B cell (primary cell): ENCODE measurements at regions not wholly inside any gene's neighbourhood (a gene's known extent, or its start where the extent isn't known, plus 50 kb on each side); places are given as distances from the start of the nearest gene placed in this dataset.

Experiments
- CTCF ChIP-seq: fragments of 200-600 bp; IDR thresholded peaks from one replicate; pipeline ENCODE4 v1.8.0; 2022; ENCODE audit warnings: antibody characterized with exemption, mild to moderate bottlenecking
- EZH2 ChIP-seq: IDR thresholded peaks from 2 replicates; pipeline ENCODE4 v1.6.1; 2012; ENCODE audit warnings: borderline replicate concordance, low read depth, mild to moderate bottlenecking, moderate library complexity, low read length; ENCODE audit not compliant: insufficient read depth, poor library complexity, severe bottlenecking

DNA sequence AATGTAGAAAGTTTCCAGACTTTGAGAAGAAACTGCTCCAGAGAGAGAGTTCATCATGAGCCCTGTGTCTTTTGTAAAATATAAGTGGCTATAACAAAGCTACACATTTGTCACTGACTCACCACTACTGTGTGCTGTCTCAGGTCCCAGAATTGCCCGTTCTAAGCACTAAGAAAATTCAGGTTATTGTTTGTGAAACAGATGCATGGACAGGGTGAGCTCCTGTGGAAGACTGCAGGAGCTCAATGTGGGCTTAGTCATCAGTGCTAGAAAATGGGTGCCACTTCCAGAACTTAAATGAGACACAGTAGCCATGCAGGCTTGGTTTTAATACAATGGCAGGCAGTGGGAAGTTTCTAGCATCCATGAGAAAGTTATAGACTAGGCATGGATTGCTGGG lies 251.4 kb upstream of the RBMY1B start:
- TF ChIP-seq CTCF: no peak
- no peak for TF ChIP-seq EZH2
